K562 (cell line): ENCODE measurements at regions not wholly inside any gene's neighbourhood (a gene's known extent, or its start where the extent isn't known, plus 50 kb on each side); places are given as distances from the start of the nearest gene placed in this dataset.
"Not testable (repeated sequence)": the region's sequence is repeated elsewhere in the genome, so short reads cannot be mapped to it uniquely, and the experiment has no call there.

Experiments
- ATAC-seq: fragments of 200-7000 bp; cut with Tn5 transposase; 3 replicates; pipeline ENCODE4 v1.9.1; 2020; ENCODE audit warnings: moderate library complexity
- BruUV-seq: library from RNA; stranded (reverse); fragments of 400-500 nt; replicated peaks from 2 replicates; lab custom pipeline; 2021; lab: Mats Ljungman, UMichigan
- CTCF ChIA-PET: fragments of 300-600 bp; formaldehyde crosslinking; extraction: SDS; loops from one replicate; lab custom pipeline; 2021; ENCODE audit warnings: low intra/inter-chr PET ratio; lab: Yijun Ruan, JAX
- POLR2A ChIA-PET: fragments of 300-600, 350-650 bp; sonication (Branson Sonifier 250); formaldehyde crosslinking; extraction: SDS; loops from one replicate; lab custom pipeline; 2021; ENCODE audit warnings: antibody characterized with exemption, inconsistent platforms; lab: Yijun Ruan, JAX
- DNase-seq, 4 experiments: peaks; one replicate each; pipeline versions ENCODE4 v3.0.0 to v3.0.0-alpha.2; 2011 to 2018; ENCODE audit warnings: low spot score in 3 of 4, mixed read lengths in 3 of 4; ENCODE audit errors: extremely low read depth in 1 of 4
- FAIRE-seq: peaks from 2 replicates; lab custom pipeline; 2011; peaks lifted over from hg19 to GRCh38; lab: Jason Lieb, UNC
- H2AFZ ChIP-seq: 2 replicates; pipeline ENCODE4 v1.6.0; 2011; ENCODE audit warnings: low read depth, low read length, control low read depth, inconsistent platforms
- H3K27ac ChIP-seq: fragments of 200-600 bp; 3 replicates; pipeline ENCODE4 v1.8.0; 2011; ENCODE audit warnings: low read depth, mild to moderate bottlenecking, control low read depth, inconsistent platforms, low read length, moderate library complexity, mixed read lengths; ENCODE audit errors: extremely low read depth
- H3K27me3 ChIP-seq, 2 experiments: fragments of 300-600 bp in 1 of 2; 2 replicates in 1 of 2; 3 replicates in 1 of 2; pipeline versions ENCODE4 v1.6.0 to v1.8.0; 2011; ENCODE audit warnings: inconsistent platforms in 2 of 2, low read length in 2 of 2, mild to moderate bottlenecking in 1 of 2, mixed read lengths in 1 of 2, moderate library complexity in 1 of 2; ENCODE audit not compliant: control insufficient read depth in 2 of 2, insufficient read depth in 2 of 2
- H3K36me3 ChIP-seq: fragments of 300-600 bp; 3 replicates; pipeline ENCODE4 v1.8.0; 2011; ENCODE audit warnings: mild to moderate bottlenecking, low read length, inconsistent platforms; ENCODE audit not compliant: control insufficient read depth, insufficient read depth
- H3K4me1 ChIP-seq, 2 experiments: fragments of 200-600 bp in 1 of 2; replicated peaks in 1 of 2; 2 replicates in 1 of 2; 3 replicates in 1 of 2; pipeline versions ENCODE4 v1.5.1 to v1.8.0; 2011; ENCODE audit warnings: inconsistent platforms in 2 of 2, low read length in 2 of 2, mild to moderate bottlenecking in 1 of 2, mixed read lengths in 1 of 2, moderate library complexity in 1 of 2; ENCODE audit not compliant: control insufficient read depth in 2 of 2, insufficient read depth in 2 of 2
- H3K4me2 ChIP-seq: 2 replicates; pipeline ENCODE4 v1.6.1; 2011; ENCODE audit warnings: low read length, control low read depth, inconsistent platforms, mixed read lengths; ENCODE audit not compliant: insufficient read depth
- H3K4me3 ChIP-seq: fragments of 200-600 bp; sonication (generic), shearing (Covaris generic); 2 replicates; pipeline ENCODE4 v1.5.1; 2016; ENCODE audit warnings: control low read depth, inconsistent platforms
- H3K79me2 ChIP-seq: fragments of 200-600 bp; 3 replicates; pipeline ENCODE4 v1.8.0; 2011; ENCODE audit warnings: low read length, inconsistent platforms; ENCODE audit not compliant: control insufficient read depth, insufficient read depth
- H3K9ac ChIP-seq, 2 experiments: 2 replicates each; pipeline versions ENCODE4 v1.6.0 to v1.6.1; 2011; ENCODE audit warnings: low read depth in 2 of 2, low read length in 2 of 2, control low read depth in 1 of 2, inconsistent platforms in 1 of 2, mild to moderate bottlenecking in 1 of 2, mixed read lengths in 1 of 2; ENCODE audit not compliant: insufficient read depth in 1 of 2
- H3K9me1 ChIP-seq: one replicate; pipeline ENCODE4 v1.6.0; 2011; ENCODE audit warnings: inconsistent platforms, mild to moderate bottlenecking, low read length, moderate library complexity; ENCODE audit not compliant: control insufficient read depth, insufficient read depth
- H3K9me3 ChIP-seq: replicated peaks from 2 replicates; pipeline ENCODE4 v1.5.1; 2011; ENCODE audit warnings: low read depth, low read length, inconsistent platforms; ENCODE audit not compliant: control insufficient read depth, insufficient read depth
- H4K20me1 ChIP-seq: replicated peaks from 2 replicates; pipeline ENCODE4 v1.6.1; 2011; ENCODE audit warnings: low read length, inconsistent platforms, mixed read lengths; ENCODE audit not compliant: control insufficient read depth, insufficient read depth
- WGBS: fragments of 100-300 bp; shearing (Covaris generic); methylation state at CpG from one replicate; pipeline ENCODE4 v1.1.6; 2016; ENCODE audit warnings: low coverage, mixed read lengths; ENCODE audit not compliant: insufficient coverage; ENCODE audit errors: missing lambda C conversion rate; 5-methylcytosine and 5-hydroxymethylcytosine counted together
- in situ Hi-C: fragments of 300-500 bp; cut with MboI; formaldehyde crosslinking; loops from 4 replicates; pipeline ENCODE4 v1.15.0; 2018; ENCODE audit warnings: inconsistent platforms, mixed read lengths
- intact Hi-C: fragments of 100-400 bp; cut with micrococcal nuclease; formaldehyde crosslinking; loops from 2 replicates; pipeline ENCODE4 v1.14.2; 2022

DNA sequence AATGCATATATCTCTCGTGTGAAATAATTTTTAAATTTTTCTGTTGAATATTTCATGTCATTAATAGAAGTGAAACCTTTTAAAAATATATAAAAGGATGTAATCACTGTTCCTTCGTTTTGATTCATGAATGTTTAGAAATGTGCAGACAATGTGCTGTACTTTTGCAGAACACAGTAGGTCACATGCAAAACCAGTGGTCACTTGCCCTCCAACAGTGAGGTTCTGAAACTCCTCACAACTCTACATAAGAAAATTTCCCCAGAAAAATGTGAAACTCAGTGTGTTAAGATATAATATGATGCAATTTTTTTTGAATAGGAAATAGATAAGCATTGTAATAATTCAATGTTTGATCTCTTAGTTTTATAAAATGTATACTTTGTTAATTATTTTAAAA is 747.7 kb upstream of the CDH18 start:
- H2AFZ ChIP-seq, H3K9me1 ChIP-seq, FAIRE-seq, BruUV-seq, H3K4me1 ChIP-seq, H3K9ac ChIP-seq, H4K20me1 ChIP-seq, in situ Hi-C loops, intact Hi-C loops, DNase-seq, H3K27ac ChIP-seq, POLR2A ChIA-PET, ATAC-seq, CTCF ChIA-PET, H3K4me3 ChIP-seq, H3K4me2 ChIP-seq, H3K36me3 ChIP-seq, H3K27me3 ChIP-seq, H3K79me2 ChIP-seq, H3K9me3 ChIP-seq: not testable (repeated sequence)
- WGBS = 0% methylated on average over 2 of the region's 2 CpGs

DNA sequence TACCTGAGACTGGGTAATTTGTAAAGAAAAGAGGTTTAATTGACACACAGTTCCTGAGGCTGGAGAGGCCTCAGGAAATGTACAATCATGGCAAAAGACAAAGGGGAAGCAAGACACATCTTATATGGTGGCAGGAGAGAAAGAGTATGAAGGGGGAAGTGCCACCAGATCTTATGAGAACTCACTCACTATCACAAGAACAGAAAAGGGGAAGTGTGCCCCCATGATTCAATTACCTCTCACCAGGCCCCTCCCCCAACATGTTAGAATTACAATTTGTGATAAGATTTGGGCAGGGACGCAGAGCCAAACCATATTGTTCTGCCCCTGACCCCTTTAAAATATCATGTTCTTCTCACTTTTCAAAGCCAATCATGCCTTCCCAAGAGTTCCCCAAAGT is 744.2 kb upstream of the CDH18 start:
- POLR2A ChIA-PET, H3K27me3 ChIP-seq, H3K9ac ChIP-seq, H3K36me3 ChIP-seq, H3K79me2 ChIP-seq, H4K20me1 ChIP-seq, H3K9me3 ChIP-seq, in situ Hi-C loops, intact Hi-C loops, H3K4me2 ChIP-seq, H3K4me1 ChIP-seq, CTCF ChIA-PET, DNase-seq, BruUV-seq, H3K9me1 ChIP-seq, H3K27ac ChIP-seq, H3K4me3 ChIP-seq, FAIRE-seq, ATAC-seq, H2AFZ ChIP-seq: not testable (repeated sequence)
- WGBS = 0% methylated on average over 1 of the region's 1 CpG

DNA sequence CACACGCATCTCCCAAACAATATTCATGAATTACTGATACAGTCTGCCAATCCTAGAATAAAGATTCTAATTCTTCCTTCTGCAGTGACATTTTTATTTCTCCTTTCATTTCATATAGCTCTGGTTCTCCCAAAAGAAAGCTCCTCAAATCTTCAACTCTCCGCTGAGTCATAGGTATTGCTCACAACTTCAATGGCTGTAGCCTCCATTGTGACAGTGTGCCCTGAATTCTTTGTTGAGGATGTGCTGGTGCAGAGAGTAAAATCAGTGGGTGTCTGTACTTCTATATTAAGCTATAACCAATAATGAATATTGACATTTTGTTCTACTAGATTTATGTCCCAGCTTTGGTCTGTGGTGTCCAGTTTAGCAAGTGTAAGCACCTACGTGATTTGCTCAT is 733.3 kb upstream of the CDH18 start:
- H3K4me3 ChIP-seq, H3K4me2 ChIP-seq, intact Hi-C loops, ATAC-seq, H3K9me3 ChIP-seq, in situ Hi-C loops, H2AFZ ChIP-seq, FAIRE-seq, POLR2A ChIA-PET, H3K4me1 ChIP-seq, H3K9me1 ChIP-seq, CTCF ChIA-PET, DNase-seq, H3K9ac ChIP-seq, H3K36me3 ChIP-seq, H3K27ac ChIP-seq, H3K79me2 ChIP-seq, BruUV-seq, H4K20me1 ChIP-seq, H3K27me3 ChIP-seq: not testable (repeated sequence)
- 14% methylated on average over 3 of the region's 3 CpGs for WGBS

DNA sequence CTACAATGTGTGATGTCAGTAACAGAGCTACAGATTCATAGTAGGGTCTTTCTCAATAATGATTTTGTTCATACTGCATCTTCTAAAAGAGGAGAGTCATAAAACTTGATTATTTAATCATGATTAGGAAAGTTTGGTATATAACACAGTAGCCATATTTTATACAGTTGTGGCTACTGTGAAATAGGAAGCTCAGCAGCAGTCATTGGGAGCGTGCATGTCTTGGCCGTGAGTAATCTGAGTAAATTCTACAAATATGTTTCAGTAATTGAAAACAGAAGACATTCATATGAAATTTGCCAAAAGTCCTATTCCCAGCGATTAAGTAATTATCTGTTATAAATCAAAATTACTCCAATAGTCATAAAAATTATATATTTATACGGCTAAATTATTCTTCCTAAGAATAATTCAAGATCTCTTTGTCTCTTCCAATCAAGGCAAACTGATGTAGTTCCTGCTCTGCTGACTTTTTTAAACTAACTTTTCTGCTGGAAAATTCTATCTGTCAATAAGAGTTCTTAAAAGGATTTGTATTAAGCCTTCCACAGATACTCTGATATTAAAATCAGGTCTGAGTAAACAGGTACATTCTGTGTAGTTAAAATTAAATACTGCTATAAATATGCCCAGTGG is 723.6 kb upstream of the CDH18 start:
- H3K4me1 ChIP-seq, in situ Hi-C loops, ATAC-seq, BruUV-seq, H3K9me3 ChIP-seq, H3K27me3 ChIP-seq, H3K27ac ChIP-seq, CTCF ChIA-PET, H2AFZ ChIP-seq, H3K79me2 ChIP-seq, H4K20me1 ChIP-seq, H3K4me2 ChIP-seq, POLR2A ChIA-PET, H3K4me3 ChIP-seq, intact Hi-C loops, DNase-seq, H3K36me3 ChIP-seq, H3K9me1 ChIP-seq, FAIRE-seq, H3K9ac ChIP-seq: not testable (repeated sequence)
- 2% methylated on average over 2 of the region's 4 CpGs for WGBS
